ENCODE measurements at regions not wholly inside any gene's neighbourhood (a gene's known extent, or its start where the extent isn't known, plus 50 kb on each side); places are given as distances from the start of the nearest gene placed in this dataset.

DNA sequence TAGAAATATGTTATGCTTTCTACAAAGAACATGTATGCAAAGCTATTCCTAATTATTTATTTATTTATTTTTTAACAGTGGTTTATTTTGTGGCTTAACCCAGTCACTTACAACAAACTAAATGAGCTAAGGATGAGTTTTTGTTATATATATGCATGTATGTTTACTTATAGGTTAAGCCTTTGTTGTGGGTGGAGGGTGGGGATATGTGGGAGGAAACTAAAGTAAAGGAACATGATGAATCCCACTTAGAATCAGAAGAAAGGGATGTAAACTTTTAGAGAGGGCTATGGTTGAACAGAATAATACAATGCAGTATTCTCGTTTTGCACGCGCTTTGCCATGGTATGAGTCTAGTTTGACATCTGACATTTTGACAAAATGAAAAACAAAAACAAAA is 321.0 kb upstream of the RUNX1 start:
- TF ChIP-seq, protein P1, sequence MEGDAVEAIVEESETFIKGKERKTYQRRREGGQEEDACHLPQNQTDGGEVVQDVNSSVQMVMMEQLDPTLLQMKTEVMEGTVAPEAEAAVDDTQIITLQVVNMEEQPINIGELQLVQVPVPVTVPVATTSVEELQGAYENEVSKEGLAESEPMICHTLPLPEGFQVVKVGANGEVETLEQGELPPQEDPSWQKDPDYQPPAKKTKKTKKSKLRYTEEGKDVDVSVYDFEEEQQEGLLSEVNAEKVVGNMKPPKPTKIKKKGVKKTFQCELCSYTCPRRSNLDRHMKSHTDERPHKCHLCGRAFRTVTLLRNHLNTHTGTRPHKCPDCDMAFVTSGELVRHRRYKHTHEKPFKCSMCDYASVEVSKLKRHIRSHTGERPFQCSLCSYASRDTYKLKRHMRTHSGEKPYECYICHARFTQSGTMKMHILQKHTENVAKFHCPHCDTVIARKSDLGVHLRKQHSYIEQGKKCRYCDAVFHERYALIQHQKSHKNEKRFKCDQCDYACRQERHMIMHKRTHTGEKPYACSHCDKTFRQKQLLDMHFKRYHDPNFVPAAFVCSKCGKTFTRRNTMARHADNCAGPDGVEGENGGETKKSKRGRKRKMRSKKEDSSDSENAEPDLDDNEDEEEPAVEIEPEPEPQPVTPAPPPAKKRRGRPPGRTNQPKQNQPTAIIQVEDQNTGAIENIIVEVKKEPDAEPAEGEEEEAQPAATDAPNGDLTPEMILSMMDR (IDR thresholded peaks at IDR 0.05; ENCODE audit: low read depth, low read length) = no peak
- TF ChIP-seq POLR2A (IDR thresholded peaks at IDR 0.05; ENCODE audit: extremely low read depth, insufficient read length) = no peak
- TF ChIP-seq, protein P2, sequence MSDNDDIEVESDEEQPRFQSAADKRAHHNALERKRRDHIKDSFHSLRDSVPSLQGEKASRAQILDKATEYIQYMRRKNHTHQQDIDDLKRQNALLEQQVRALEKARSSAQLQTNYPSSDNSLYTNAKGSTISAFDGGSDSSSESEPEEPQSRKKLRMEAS (IDR thresholded peaks at IDR 0.05; ENCODE audit: low read depth, low read length) = no peak
